ENCODE measurements at regions not wholly inside any gene's neighbourhood (a gene's known extent, or its start where the extent isn't known, plus 50 kb on each side); places are given as distances from the start of the nearest gene placed in this dataset.

GRCh38 chr1:22314706-22315105, 136.9 kb upstream of the ZBTB40 start:
- TF ChIP-seq, protein P1, sequence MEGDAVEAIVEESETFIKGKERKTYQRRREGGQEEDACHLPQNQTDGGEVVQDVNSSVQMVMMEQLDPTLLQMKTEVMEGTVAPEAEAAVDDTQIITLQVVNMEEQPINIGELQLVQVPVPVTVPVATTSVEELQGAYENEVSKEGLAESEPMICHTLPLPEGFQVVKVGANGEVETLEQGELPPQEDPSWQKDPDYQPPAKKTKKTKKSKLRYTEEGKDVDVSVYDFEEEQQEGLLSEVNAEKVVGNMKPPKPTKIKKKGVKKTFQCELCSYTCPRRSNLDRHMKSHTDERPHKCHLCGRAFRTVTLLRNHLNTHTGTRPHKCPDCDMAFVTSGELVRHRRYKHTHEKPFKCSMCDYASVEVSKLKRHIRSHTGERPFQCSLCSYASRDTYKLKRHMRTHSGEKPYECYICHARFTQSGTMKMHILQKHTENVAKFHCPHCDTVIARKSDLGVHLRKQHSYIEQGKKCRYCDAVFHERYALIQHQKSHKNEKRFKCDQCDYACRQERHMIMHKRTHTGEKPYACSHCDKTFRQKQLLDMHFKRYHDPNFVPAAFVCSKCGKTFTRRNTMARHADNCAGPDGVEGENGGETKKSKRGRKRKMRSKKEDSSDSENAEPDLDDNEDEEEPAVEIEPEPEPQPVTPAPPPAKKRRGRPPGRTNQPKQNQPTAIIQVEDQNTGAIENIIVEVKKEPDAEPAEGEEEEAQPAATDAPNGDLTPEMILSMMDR (IDR thresholded peaks at IDR 0.05; ENCODE audit: low read length): no peak
- TF ChIP-seq EZH2 (optimal IDR thresholded peaks at IDR 0.05; ENCODE audit: low read depth, low read length): no peak

All from MM.1S (cell line).